DND-41 (cell line): ENCODE measurements at regions not wholly inside any gene's neighbourhood (a gene's known extent, or its start where the extent isn't known, plus 50 kb on each side); places are given as distances from the start of the nearest gene placed in this dataset.

Experiments
- ATAC-seq: fragments of 200-7000 bp; cut with Tn5 transposase; 3 replicates; pipeline ENCODE4 v1.9.1; 2021; ENCODE audit warnings: low read depth; ENCODE audit not compliant: insufficient read depth
- DNase-seq: peaks from one replicate; pipeline ENCODE4 v3.0.0-alpha.2; 2020
- H2AFZ ChIP-seq: 2 replicates; pipeline ENCODE4 v1.6.0; 2012; ENCODE audit warnings: low read depth, low read length
- H3K27ac ChIP-seq: 2 replicates; pipeline ENCODE4 v1.5.1; 2012; ENCODE audit warnings: low read length, inconsistent platforms
- H3K27me3 ChIP-seq: fragments of 200-600 bp; sonication (generic); 2 replicates; pipeline ENCODE4 v1.6.0; 2012; ENCODE audit warnings: low read length, mild to moderate bottlenecking, inconsistent platforms; ENCODE audit not compliant: insufficient read depth, poor library complexity
- H3K36me3 ChIP-seq: 2 replicates; pipeline ENCODE4 v1.5.1; 2012; ENCODE audit warnings: low read length, inconsistent platforms; ENCODE audit not compliant: insufficient read depth
- H3K4me1 ChIP-seq: 2 replicates; pipeline ENCODE4 v1.5.1; 2012; ENCODE audit warnings: mild to moderate bottlenecking, low read length; ENCODE audit not compliant: insufficient read depth
- H3K4me2 ChIP-seq: 2 replicates; pipeline ENCODE4 v1.6.0; 2012; ENCODE audit warnings: mild to moderate bottlenecking, moderate library complexity, low read length, inconsistent platforms; ENCODE audit not compliant: insufficient read depth
- H3K4me3 ChIP-seq, 2 experiments: fragments of 200-600 bp in 1 of 2; shearing (Covaris generic) in 1 of 2; 2 replicates each; pipeline ENCODE4 v1.5.1; 2012 to 2016; ENCODE audit warnings: inconsistent platforms in 2 of 2, low read length in 2 of 2, mild to moderate bottlenecking in 2 of 2, low read depth in 1 of 2, moderate library complexity in 1 of 2
- H3K79me2 ChIP-seq: 2 replicates; pipeline ENCODE4 v1.6.0; 2012; ENCODE audit warnings: low read length, inconsistent platforms; ENCODE audit not compliant: insufficient read depth
- H3K9ac ChIP-seq: 2 replicates; pipeline ENCODE4 v1.6.0; 2012; ENCODE audit warnings: low read depth, mild to moderate bottlenecking, inconsistent platforms, low read length, moderate library complexity
- H3K9me3 ChIP-seq: 2 replicates; pipeline ENCODE4 v1.5.1; 2012; ENCODE audit warnings: low read length, moderate library complexity, mild to moderate bottlenecking, inconsistent platforms; ENCODE audit not compliant: insufficient read depth, severe bottlenecking
- H4K20me1 ChIP-seq: 2 replicates; pipeline ENCODE4 v1.6.0; 2012; ENCODE audit warnings: low read length; ENCODE audit not compliant: insufficient read depth
- EZH2 ChIP-seq: IDR thresholded peaks from 3 replicates; pipeline ENCODE4 v1.6.1; 2012; ENCODE audit warnings: borderline replicate concordance, low read depth, mild to moderate bottlenecking, moderate library complexity, low read length, inconsistent platforms; ENCODE audit not compliant: severe bottlenecking
- TF ChIP-seq, protein P1 (sequence below): IDR thresholded peaks from 2 replicates; pipeline ENCODE4 v1.5.1; 2012; ENCODE audit warnings: borderline replicate concordance, low read length, moderate library complexity, mild to moderate bottlenecking; ENCODE audit not compliant: poor library complexity, severe bottlenecking; ENCODE audit errors: extremely low read depth

- peaks cover 4% of the 10 kb centered on the region for H3K4me1 ChIP-seq
- H3K36me3 ChIP-seq = no peaks in the 10 kb centered on the region
- TF ChIP-seq EZH2 = no peak
- TF ChIP-seq, protein P1, sequence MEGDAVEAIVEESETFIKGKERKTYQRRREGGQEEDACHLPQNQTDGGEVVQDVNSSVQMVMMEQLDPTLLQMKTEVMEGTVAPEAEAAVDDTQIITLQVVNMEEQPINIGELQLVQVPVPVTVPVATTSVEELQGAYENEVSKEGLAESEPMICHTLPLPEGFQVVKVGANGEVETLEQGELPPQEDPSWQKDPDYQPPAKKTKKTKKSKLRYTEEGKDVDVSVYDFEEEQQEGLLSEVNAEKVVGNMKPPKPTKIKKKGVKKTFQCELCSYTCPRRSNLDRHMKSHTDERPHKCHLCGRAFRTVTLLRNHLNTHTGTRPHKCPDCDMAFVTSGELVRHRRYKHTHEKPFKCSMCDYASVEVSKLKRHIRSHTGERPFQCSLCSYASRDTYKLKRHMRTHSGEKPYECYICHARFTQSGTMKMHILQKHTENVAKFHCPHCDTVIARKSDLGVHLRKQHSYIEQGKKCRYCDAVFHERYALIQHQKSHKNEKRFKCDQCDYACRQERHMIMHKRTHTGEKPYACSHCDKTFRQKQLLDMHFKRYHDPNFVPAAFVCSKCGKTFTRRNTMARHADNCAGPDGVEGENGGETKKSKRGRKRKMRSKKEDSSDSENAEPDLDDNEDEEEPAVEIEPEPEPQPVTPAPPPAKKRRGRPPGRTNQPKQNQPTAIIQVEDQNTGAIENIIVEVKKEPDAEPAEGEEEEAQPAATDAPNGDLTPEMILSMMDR = no peak
- DNase-seq = no peak
- no peak overlapping the region for H3K4me2 ChIP-seq
- ATAC-seq = no peak
- no peaks in the 10 kb centered on the region for H4K20me1 ChIP-seq
- H3K9ac ChIP-seq = no peak overlapping the region
- H2AFZ ChIP-seq = no peak overlapping the region
- peaks cover 3% of the 10 kb centered on the region for H3K27me3 ChIP-seq
- no peak overlapping the region for H3K4me3 ChIP-seq
- no peaks in the 10 kb centered on the region for H3K9me3 ChIP-seq
- H3K27ac ChIP-seq = no peak overlapping the region
- H3K79me2 ChIP-seq = no peaks in the 10 kb centered on the region
Observed at GRCh38 chr22:22372086-22372485, 127.5 kb downstream of the VPREB1 start.

GRCh38 chr22:22374163-22374562 lies 129.6 kb downstream of the VPREB1 start:
- no peak for ATAC-seq
- Histone ChIP-seq H4K20me1 (no peaks in the 10 kb centered on the region), H3K9ac (no peak overlapping the region), H3K9me3 (no peaks in the 10 kb centered on the region), H2AFZ (no peak overlapping the region), H3K27me3 (peaks cover 3% of the 10 kb centered on the region), H3K79me2 (no peaks in the 10 kb centered on the region), H3K27ac (no peak overlapping the region), H3K36me3 (no peaks in the 10 kb centered on the region), H3K4me3 (no peak overlapping the region), H3K4me1 (peaks cover 4% of the 10 kb centered on the region), H3K4me2 (no peak overlapping the region)
- no peak for DNase-seq
- no peak for TF ChIP-seq EZH2
- TF ChIP-seq, protein P1 = no peak

DNA sequence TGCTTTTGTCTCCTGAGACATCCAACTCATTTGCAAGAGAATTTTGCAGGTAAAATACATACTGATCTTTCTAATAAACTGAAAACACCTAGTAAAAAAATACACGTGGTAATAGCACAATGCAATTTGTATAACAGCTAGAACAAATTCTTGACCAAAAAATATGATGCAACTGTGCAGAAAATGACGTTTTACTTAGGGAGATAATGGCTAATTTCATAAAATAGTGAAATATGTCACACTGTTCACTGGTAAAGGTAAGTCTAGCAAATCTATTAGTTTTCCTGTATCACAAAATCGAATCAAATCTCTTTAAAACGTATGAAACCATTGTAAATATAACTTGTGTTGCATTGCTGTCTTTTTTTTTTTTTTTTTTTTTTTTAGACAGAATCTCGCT lies 130.0 kb downstream of the VPREB1 start:
- H3K4me2 ChIP-seq = no peak overlapping the region
- H3K79me2 ChIP-seq = no peaks in the 10 kb centered on the region
- H3K27ac ChIP-seq = no peak overlapping the region
- ATAC-seq = no peak
- no peak overlapping the region for H3K4me3 ChIP-seq
- H3K27me3 ChIP-seq = peaks cover 3% of the 10 kb centered on the region
- no peaks in the 10 kb centered on the region for H4K20me1 ChIP-seq
- H3K9ac ChIP-seq = no peak overlapping the region
- TF ChIP-seq, protein P1 = no peak
- TF ChIP-seq EZH2 = no peak
- no peak for DNase-seq
- no peak overlapping the region for H2AFZ ChIP-seq
- no peaks in the 10 kb centered on the region for H3K36me3 ChIP-seq
- H3K4me1 ChIP-seq = peaks cover 4% of the 10 kb centered on the region
- H3K9me3 ChIP-seq = no peaks in the 10 kb centered on the region

DNA sequence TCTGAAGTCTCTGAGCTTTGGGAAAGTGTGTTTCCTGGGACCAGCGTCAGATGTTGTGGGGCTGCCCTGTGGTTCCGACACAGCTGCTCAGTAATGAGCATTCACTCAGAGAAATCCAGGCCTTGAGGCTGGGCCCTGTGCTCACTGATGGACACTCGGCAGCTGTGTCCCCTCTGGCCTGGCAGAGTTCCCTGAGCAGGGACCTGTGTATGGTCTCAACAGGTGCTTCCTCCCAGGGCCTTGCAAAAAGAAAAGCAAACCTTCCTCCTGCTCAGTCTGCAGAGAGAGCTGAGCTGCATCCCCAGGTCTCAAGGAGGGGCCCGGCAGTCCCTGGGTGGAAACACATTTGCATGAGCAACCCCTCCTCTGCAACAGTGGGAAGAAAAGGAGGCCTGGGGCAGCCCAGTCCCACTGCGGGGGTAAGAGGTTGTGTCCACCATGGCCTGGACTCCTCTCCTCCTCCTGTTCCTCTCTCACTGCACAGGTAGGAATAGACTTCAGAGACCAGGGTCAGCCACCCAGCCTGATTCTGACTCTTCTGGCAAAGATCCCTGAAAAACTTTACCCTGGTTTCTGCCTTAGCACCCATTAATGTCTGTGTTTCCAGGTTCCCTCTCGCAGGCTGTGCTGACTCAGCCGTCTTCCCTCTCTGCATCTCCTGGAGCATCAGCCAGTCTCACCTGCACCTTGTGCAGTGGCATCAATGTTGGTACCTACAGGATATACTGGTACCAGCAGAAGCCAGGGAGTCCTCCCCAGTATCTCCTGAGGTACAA lies 131.2 kb downstream of the VPREB1 start:
- no peak overlapping the region for H3K27ac ChIP-seq
- no peak; the same call in 2 of the 3 replicates for ATAC-seq
- H4K20me1 ChIP-seq = no peaks in the 10 kb centered on the region
- no peak overlapping the region for H3K4me3 ChIP-seq
- no peaks in the 10 kb centered on the region for H3K4me1 ChIP-seq
- no peak overlapping the region for H2AFZ ChIP-seq
- H3K36me3 ChIP-seq = no peaks in the 10 kb centered on the region
- no peak for DNase-seq
- H3K79me2 ChIP-seq = no peaks in the 10 kb centered on the region
- no peak overlapping the region for H3K4me2 ChIP-seq
- H3K27me3 ChIP-seq = peaks cover 3% of the 10 kb centered on the region
- no peaks in the 10 kb centered on the region for H3K9me3 ChIP-seq
- no peak overlapping the region for H3K9ac ChIP-seq
- no peak for TF ChIP-seq EZH2
- TF ChIP-seq, protein P1 = no peak
